Ovary (tissue), 3 donors: ENCODE measurements at regions not wholly inside any gene's neighbourhood (a gene's known extent, or its start where the extent isn't known, plus 50 kb on each side); places are given as distances from the start of the nearest gene placed in this dataset.

Experiments
- CTCF ChIP-seq, 3 donors: fragments of 450-650 bp in 2 of 3; fragments of 200-600 bp in 1 of 3; IDR thresholded peaks; one replicate each; pipeline versions ENCODE4 v1.5.1 to v1.8.0; 2016 to 2022; ENCODE audit warnings: antibody characterized with exemption in 3 of 3, mild to moderate bottlenecking in 1 of 3
- POLR2A ChIP-seq: fragments of 450-650 bp; IDR thresholded peaks from one replicate; pipeline ENCODE4 v1.6.1; 2017; ENCODE audit warnings: antibody characterized with exemption, mild to moderate bottlenecking, moderate library complexity
- donor health status: DM: no; HTN: no; CAD: no.

- TF ChIP-seq CTCF (IDR thresholded peaks at IDR 0.05): no peak
- no peak for TF ChIP-seq POLR2A
Measured at GRCh38 chr10:118965645-118966044, 63.9 kb upstream of the NANOS1 start.
